Natural killer cell (primary cell): ENCODE measurements at regions not wholly inside any gene's neighbourhood (a gene's known extent, or its start where the extent isn't known, plus 50 kb on each side); places are given as distances from the start of the nearest gene placed in this dataset.

Experiments
- ATAC-seq, 3 donors: fragments of 150-1000 bp in 2 of 3; fragments of 200-7000 bp in 1 of 3; cut with Tn5 transposase; 1 replicate in 1 of 3; 2 replicates in 2 of 3; pipeline ENCODE4 v1.10.0; 2021; ENCODE audit warnings: mild to moderate bottlenecking in 2 of 3, moderate library complexity in 2 of 3
- DNase-seq, 2 donors: peaks; one replicate each; pipeline versions ENCODE4 v3.0.0 to v3.0.0-alpha.2; 2013 to 2021; ENCODE audit warnings: mixed read lengths in 1 of 2
- H3K27ac ChIP-seq: one replicate; pipeline ENCODE4 v1.5.1; 2013; ENCODE audit warnings: mild to moderate bottlenecking, low read length
- H3K27me3 ChIP-seq: one replicate; pipeline ENCODE4 v1.6.1; 2013; ENCODE audit warnings: low read length; ENCODE audit not compliant: control insufficient read depth, insufficient read depth
- H3K36me3 ChIP-seq: one replicate; pipeline ENCODE4 v1.6.1; 2013; ENCODE audit warnings: low read length; ENCODE audit not compliant: control insufficient read depth, insufficient read depth
- H3K4me1 ChIP-seq: one replicate; pipeline ENCODE4 v1.6.1; 2013; ENCODE audit warnings: low read length; ENCODE audit not compliant: control insufficient read depth, insufficient read depth
- H3K4me3 ChIP-seq: one replicate; pipeline ENCODE4 v1.5.1; 2013; ENCODE audit warnings: low read length
- H3K9me3 ChIP-seq: one replicate; pipeline ENCODE4 v1.6.1; 2013; ENCODE audit warnings: low read length; ENCODE audit not compliant: control insufficient read depth, insufficient read depth
- H3K27ac Mint-ChIP-seq, 2 donors: one replicate each; pipeline ENCODE4 v1.8.0; 2022; ENCODE audit warnings: mild to moderate bottlenecking in 2 of 2, mixed read lengths in 2 of 2, moderate library complexity in 1 of 2
- H3K27me3 Mint-ChIP-seq, 2 donors: one replicate each; pipeline ENCODE4 v1.8.0; 2022; ENCODE audit warnings: low read depth in 2 of 2, mixed read lengths in 2 of 2
- H3K36me3 Mint-ChIP-seq: one replicate; pipeline ENCODE4 v1.8.0; 2022; ENCODE audit warnings: mixed read lengths
- H3K4me1 Mint-ChIP-seq, 2 donors: one replicate each; pipeline ENCODE4 v1.8.0; 2022; ENCODE audit warnings: mixed read lengths in 2 of 2
- H3K4me3 Mint-ChIP-seq: one replicate; pipeline ENCODE4 v1.8.0; 2022; ENCODE audit warnings: mild to moderate bottlenecking, moderate library complexity, mixed read lengths
- H3K9me3 Mint-ChIP-seq, 2 donors: one replicate each; pipeline ENCODE4 v1.8.0; 2022; ENCODE audit warnings: mixed read lengths in 2 of 2
- WGBS: methylation state at CpG from one replicate; pipeline ENCODE4 v1.1.7; 2013; ENCODE audit warnings: missing lambda C conversion rate; ENCODE audit not compliant: insufficient coverage; 5-methylcytosine and 5-hydroxymethylcytosine counted together
- intact Hi-C: fragments of 100-400 bp; cut with micrococcal nuclease; formaldehyde crosslinking; loops from one replicate; pipeline ENCODE4 v1.14.2; 2022
- TF ChIP-seq, protein P1 (sequence below): fragments of 200-600 bp; IDR thresholded peaks from one replicate; pipeline ENCODE4 v1.8.0; 2022; ENCODE audit warnings: antibody characterized with exemption

DNA sequence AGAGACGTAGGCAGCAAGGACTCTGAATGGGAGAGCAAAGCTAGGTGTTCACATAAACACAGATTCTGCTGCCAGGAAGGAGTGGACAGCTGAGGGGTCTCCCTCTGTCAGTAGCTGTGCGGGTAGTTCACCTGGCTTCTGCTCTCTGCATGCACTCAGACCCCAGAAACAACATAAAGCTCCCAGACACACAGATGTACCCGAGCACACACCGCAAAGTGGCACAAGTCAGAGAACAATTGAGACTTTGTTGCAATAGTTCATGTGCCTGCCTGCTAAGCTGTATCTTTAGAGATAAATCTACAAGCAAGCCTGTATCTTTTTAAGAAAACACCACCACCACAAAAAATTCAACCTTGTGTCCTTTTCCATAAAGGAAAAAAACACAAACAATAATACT is 420.0 kb upstream of the ST6GAL2 start:
- H3K36me3 ChIP-seq = no peaks in the 10 kb centered on the region
- no peak for ATAC-seq
- Mint-ChIP-seq H3K27me3 (no peaks in the 10 kb centered on the region), H3K4me1 (no peaks in the 10 kb centered on the region), H3K27ac (no peak overlapping the region), H3K9me3 (peaks cover 12 to 13% of the 10 kb centered on the region in 2 donors), H3K4me3 (no peak overlapping the region), H3K36me3 (no peaks in the 10 kb centered on the region)
- no peak for DNase-seq
- 85% methylated on average over 4 of the region's 4 CpGs for WGBS
- H3K4me3 ChIP-seq = no peak overlapping the region
- H3K27me3 ChIP-seq = no peaks in the 10 kb centered on the region
- TF ChIP-seq, protein P1, sequence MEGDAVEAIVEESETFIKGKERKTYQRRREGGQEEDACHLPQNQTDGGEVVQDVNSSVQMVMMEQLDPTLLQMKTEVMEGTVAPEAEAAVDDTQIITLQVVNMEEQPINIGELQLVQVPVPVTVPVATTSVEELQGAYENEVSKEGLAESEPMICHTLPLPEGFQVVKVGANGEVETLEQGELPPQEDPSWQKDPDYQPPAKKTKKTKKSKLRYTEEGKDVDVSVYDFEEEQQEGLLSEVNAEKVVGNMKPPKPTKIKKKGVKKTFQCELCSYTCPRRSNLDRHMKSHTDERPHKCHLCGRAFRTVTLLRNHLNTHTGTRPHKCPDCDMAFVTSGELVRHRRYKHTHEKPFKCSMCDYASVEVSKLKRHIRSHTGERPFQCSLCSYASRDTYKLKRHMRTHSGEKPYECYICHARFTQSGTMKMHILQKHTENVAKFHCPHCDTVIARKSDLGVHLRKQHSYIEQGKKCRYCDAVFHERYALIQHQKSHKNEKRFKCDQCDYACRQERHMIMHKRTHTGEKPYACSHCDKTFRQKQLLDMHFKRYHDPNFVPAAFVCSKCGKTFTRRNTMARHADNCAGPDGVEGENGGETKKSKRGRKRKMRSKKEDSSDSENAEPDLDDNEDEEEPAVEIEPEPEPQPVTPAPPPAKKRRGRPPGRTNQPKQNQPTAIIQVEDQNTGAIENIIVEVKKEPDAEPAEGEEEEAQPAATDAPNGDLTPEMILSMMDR = no peak
- peaks cover 3% of the 10 kb centered on the region for H3K9me3 ChIP-seq
- intact Hi-C loops = no loop called here
- no peaks in the 10 kb centered on the region for H3K4me1 ChIP-seq
- no peak overlapping the region for H3K27ac ChIP-seq

GRCh38 chr2:107306881-107307280 is 420.9 kb upstream of the ST6GAL2 start:
- Histone ChIP-seq H3K36me3 (no peaks in the 10 kb centered on the region), H3K4me3 (no peak overlapping the region), H3K9me3 (peaks cover 3% of the 10 kb centered on the region), H3K27ac (no peak overlapping the region), H3K4me1 (no peaks in the 10 kb centered on the region), H3K27me3 (no peaks in the 10 kb centered on the region)
- H3K27ac Mint-ChIP-seq = no peak overlapping the region
- ATAC-seq = no peak
- no peaks in the 10 kb centered on the region for H3K4me1 Mint-ChIP-seq
- H3K27me3 Mint-ChIP-seq = no peaks in the 10 kb centered on the region
- no peak for DNase-seq
- intact Hi-C loops = no loop called here
- TF ChIP-seq, protein P1 = no peak
- H3K4me3 Mint-ChIP-seq = no peak overlapping the region
- WGBS = 0% methylated on average over 1 of the region's 2 CpGs
- H3K9me3 Mint-ChIP-seq = peaks cover 10 to 13% of the 10 kb centered on the region in 2 donors
- no peaks in the 10 kb centered on the region for H3K36me3 Mint-ChIP-seq

- H3K36me3 ChIP-seq = no peaks in the 10 kb centered on the region
- H3K4me3 Mint-ChIP-seq = no peak overlapping the region
- DNase-seq (no peak), ATAC-seq (no peak)
- TF ChIP-seq, protein P1 = no peak
- H3K27me3 Mint-ChIP-seq = no peaks in the 10 kb centered on the region
- no peak overlapping the region for H3K27ac ChIP-seq
- no peak overlapping the region for H3K27ac Mint-ChIP-seq
- no peaks in the 10 kb centered on the region for H3K4me1 Mint-ChIP-seq
- H3K27me3 ChIP-seq = no peaks in the 10 kb centered on the region
- H3K4me3 ChIP-seq = no peak overlapping the region
- no peaks in the 10 kb centered on the region for H3K4me1 ChIP-seq
- WGBS = no CpG with 5 or more reads among the region's 1 CpG
- peaks cover 10 to 11% of the 10 kb centered on the region in 2 donors for H3K9me3 Mint-ChIP-seq
- peaks cover 3% of the 10 kb centered on the region for H3K9me3 ChIP-seq
- no peaks in the 10 kb centered on the region for H3K36me3 Mint-ChIP-seq
- intact Hi-C loops = no loop called here
Measured at GRCh38 chr2:107308835-107309234, 422.9 kb upstream of the ST6GAL2 start.

DNA sequence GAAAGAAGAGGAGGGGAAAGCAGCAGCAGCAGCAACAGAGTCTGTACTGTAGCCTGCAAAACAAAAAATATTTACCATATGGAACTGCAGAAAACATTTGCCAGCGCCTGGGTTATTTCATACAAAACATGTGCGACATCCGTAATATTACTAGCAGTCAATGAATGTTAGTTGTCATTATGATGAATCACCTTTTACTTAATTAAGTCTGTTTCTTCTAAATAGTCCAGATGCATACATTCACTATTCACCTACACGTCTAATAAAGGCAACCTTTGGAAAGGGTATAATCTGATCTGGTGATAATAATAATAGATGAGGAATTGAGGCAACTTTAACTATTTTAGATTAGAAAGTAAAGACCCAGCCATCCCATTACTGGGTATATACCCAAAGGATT is 426.3 kb upstream of the ST6GAL2 start:
- Mint-ChIP-seq H3K4me3 (no peak overlapping the region), H3K27me3 (no peaks in the 10 kb centered on the region), H3K4me1 (no peaks in the 10 kb centered on the region), H3K9me3 (peaks cover 7 to 14% of the 10 kb centered on the region in 2 donors), H3K27ac (no peak overlapping the region), H3K36me3 (no peaks in the 10 kb centered on the region)
- intact Hi-C loops = no loop called here
- TF ChIP-seq, protein P1 = no peak
- no peaks in the 10 kb centered on the region for H3K27me3 ChIP-seq
- no peak for DNase-seq
- no peaks in the 10 kb centered on the region for H3K4me1 ChIP-seq
- no peaks in the 10 kb centered on the region for H3K9me3 ChIP-seq
- ATAC-seq = no peak
- H3K36me3 ChIP-seq = no peaks in the 10 kb centered on the region
- H3K4me3 ChIP-seq = no peak overlapping the region
- 97% methylated on average over 3 of the region's 4 CpGs for WGBS
- no peak overlapping the region for H3K27ac ChIP-seq
